ENCODE measurements at regions not wholly inside any gene's neighbourhood (a gene's known extent, or its start where the extent isn't known, plus 50 kb on each side); places are given as distances from the start of the nearest gene placed in this dataset.

DNA sequence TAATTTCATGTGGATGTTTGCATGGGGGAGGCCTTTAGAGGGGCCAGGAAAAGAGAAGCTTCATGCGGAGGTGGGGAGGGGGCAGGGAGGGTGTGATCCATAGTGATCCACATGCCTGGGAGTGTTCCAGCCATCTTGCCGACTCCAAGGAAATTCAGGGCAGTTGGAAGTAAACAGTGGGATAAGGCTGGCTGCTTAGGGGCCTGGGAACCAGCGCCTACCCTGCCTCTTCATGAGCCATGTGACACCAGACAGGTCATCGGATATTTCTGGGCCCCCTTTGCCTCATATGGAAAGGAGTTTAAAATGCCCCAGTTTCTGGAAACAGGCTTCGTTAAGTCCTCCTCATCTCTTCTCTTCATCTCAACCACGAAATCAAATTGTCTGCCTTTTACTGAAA lies 983.2 kb downstream of the BCL11B start:
- H3K4me3 ChIP-seq (ENCODE audit: low read depth, low read length): no peak overlapping the region
- TF ChIP-seq, protein P1, sequence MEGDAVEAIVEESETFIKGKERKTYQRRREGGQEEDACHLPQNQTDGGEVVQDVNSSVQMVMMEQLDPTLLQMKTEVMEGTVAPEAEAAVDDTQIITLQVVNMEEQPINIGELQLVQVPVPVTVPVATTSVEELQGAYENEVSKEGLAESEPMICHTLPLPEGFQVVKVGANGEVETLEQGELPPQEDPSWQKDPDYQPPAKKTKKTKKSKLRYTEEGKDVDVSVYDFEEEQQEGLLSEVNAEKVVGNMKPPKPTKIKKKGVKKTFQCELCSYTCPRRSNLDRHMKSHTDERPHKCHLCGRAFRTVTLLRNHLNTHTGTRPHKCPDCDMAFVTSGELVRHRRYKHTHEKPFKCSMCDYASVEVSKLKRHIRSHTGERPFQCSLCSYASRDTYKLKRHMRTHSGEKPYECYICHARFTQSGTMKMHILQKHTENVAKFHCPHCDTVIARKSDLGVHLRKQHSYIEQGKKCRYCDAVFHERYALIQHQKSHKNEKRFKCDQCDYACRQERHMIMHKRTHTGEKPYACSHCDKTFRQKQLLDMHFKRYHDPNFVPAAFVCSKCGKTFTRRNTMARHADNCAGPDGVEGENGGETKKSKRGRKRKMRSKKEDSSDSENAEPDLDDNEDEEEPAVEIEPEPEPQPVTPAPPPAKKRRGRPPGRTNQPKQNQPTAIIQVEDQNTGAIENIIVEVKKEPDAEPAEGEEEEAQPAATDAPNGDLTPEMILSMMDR (IDR thresholded peaks at IDR 0.05; ENCODE audit: insufficient read depth, low read depth, low read length): no peak

DNA sequence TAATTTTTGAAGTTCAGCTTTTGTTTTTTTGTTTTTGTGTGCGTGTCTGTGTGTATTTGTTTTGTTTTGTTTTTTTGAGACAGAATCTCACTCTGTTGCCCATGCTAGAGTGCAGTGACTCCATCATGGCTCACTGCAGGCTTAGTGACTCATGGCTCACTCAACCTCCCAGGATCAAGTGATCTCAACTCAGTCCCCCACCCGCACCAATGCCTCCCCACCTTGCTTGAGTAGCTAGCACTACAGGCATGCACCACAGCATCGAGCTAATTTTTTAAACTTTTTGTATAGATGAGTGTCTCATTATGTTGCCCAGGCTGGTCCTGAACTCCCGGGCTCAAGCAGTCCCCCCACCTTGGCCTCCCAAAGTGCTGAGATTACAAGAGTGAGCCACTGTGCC lies 981.4 kb downstream of the BCL11B start:
- ChIA-PET CTCF (no interaction called here), POLR2A (no interaction called here)
- TF ChIP-seq, protein P1 (IDR thresholded peaks at IDR 0.05; ENCODE audit: insufficient read depth, low read depth, low read length): no peak
- Histone ChIP-seq H3K36me3 (ENCODE audit: control insufficient read depth, insufficient read depth, low read length) (no peaks in the 10 kb centered on the region), H3K27me3 (ENCODE audit: control insufficient read depth, insufficient read depth, low read length) (no peaks in the 10 kb centered on the region), H3K4me3 (ENCODE audit: low read depth, low read length) (no peak overlapping the region)
- no peak for DNase-seq (ENCODE audit: low read depth)

More for the DNA sequence above, 983.2 kb downstream of the BCL11B start:
- ChIA-PET POLR2A (no interaction called here), CTCF (no interaction called here)
- no peak for DNase-seq (ENCODE audit: low read depth)
- no peaks in the 10 kb centered on the region for H3K27me3 ChIP-seq (ENCODE audit: control insufficient read depth, insufficient read depth, low read length)
- no peaks in the 10 kb centered on the region for H3K36me3 ChIP-seq (ENCODE audit: control insufficient read depth, insufficient read depth, low read length)

DNA sequence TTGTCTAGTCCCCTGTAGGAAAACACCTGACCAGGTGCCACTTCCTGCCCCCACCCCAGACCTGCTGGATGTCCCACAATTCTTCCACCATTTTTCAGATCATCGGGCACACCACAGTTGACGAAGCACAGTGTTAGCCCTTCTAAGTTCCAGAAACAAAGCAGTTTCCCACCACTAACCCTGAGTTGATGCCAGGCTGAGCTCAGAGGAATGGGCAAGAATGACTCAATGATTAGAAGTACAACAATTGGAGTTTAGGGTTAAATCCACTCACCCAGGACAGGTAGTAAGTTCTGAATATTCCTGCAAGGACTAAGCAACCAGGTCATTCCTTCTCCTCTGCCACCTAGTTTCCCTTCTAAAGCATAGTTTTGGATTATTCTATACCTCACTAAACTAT lies 979.8 kb downstream of the BCL11B start:
- H3K27me3 ChIP-seq (ENCODE audit: control insufficient read depth, insufficient read depth, low read length): no peaks in the 10 kb centered on the region
- POLR2A ChIA-PET: no interaction called here
- TF ChIP-seq, protein P1 (IDR thresholded peaks at IDR 0.05; ENCODE audit: insufficient read depth, low read depth, low read length): no peak
- H3K36me3 ChIP-seq (ENCODE audit: control insufficient read depth, insufficient read depth, low read length): no peaks in the 10 kb centered on the region
- H3K4me3 ChIP-seq (ENCODE audit: low read depth, low read length): no peak overlapping the region
- no peak for DNase-seq (ENCODE audit: low read depth)
- CTCF ChIA-PET: no interaction called here

DNA sequence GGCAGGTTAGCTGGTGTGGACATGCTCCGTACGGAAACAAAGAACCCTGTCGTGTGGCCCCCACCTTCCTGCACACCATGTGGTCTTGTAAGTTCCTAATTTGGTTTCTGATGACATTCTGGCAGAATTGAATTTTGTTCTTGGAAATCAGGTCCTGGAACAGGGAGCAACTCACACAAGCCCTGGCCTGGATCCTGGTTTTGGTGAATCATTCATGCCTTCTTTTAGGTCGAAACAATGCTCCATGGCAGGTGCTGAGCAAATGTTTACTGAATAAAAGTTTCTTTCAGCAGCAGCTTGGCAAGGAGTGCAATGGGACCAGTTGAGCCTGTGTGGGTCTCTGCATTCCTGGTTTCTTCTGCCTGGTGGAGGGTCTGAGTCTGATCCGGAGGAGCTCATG lies 978.4 kb downstream of the BCL11B start:
- ChIA-PET CTCF (no interaction called here), POLR2A (no interaction called here)
- Histone ChIP-seq H3K36me3 (ENCODE audit: control insufficient read depth, insufficient read depth, low read length) (no peaks in the 10 kb centered on the region), H3K4me3 (ENCODE audit: low read depth, low read length) (no peak overlapping the region), H3K27me3 (ENCODE audit: control insufficient read depth, insufficient read depth, low read length) (no peaks in the 10 kb centered on the region)
- DNase-seq (ENCODE audit: low read depth): no peak
- TF ChIP-seq, protein P1 (IDR thresholded peaks at IDR 0.05; ENCODE audit: insufficient read depth, low read depth, low read length): no peak

DNA sequence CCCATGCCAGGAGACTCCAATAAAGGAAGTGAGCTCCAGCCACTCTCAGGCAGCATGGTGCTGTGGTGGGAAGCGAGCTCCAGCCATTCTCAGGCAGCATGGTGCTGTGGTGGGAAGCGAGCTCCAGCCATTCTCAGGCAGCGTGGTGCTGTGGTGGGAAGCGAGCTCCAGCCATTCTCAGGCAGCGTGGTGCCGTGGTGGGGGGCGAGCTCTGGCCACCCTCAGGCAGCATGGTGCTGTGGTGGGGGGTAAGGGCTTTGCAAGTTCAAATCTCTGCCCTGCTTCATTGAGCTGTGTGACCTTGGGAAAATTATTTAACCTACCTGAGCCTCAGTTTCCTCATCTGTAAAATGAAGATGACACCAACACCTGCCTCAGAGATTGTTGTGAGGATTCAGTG lies 975.1 kb downstream of the BCL11B start:
- Histone ChIP-seq H3K4me3 (ENCODE audit: low read depth, low read length) (no peak overlapping the region), H3K36me3 (ENCODE audit: control insufficient read depth, insufficient read depth, low read length) (no peaks in the 10 kb centered on the region), H3K27me3 (ENCODE audit: control insufficient read depth, insufficient read depth, low read length) (no peaks in the 10 kb centered on the region)
- TF ChIP-seq, protein P1 (IDR thresholded peaks at IDR 0.05; ENCODE audit: insufficient read depth, low read depth, low read length): no peak
- CTCF ChIA-PET: no interaction called here
- POLR2A ChIA-PET: no interaction called here
- DNase-seq (ENCODE audit: low read depth): no peak
